SK-N-MC (cell line): ENCODE measurements at regions not wholly inside any gene's neighbourhood (a gene's known extent, or its start where the extent isn't known, plus 50 kb on each side); places are given as distances from the start of the nearest gene placed in this dataset.

Experiments used
- EZH2 ChIP-seq: fragments of 200-600 bp; sonication (generic); IDR thresholded peaks from one replicate; pipeline ENCODE4 v1.6.1; 2017; ENCODE audit warnings: antibody characterized with exemption
- POLR2AphosphoS5 ChIP-seq: IDR thresholded peaks from 2 replicates; pipeline ENCODE4 v1.6.1; 2012; ENCODE audit warnings: mild to moderate bottlenecking, low read depth, low read length, borderline replicate concordance

DNA sequence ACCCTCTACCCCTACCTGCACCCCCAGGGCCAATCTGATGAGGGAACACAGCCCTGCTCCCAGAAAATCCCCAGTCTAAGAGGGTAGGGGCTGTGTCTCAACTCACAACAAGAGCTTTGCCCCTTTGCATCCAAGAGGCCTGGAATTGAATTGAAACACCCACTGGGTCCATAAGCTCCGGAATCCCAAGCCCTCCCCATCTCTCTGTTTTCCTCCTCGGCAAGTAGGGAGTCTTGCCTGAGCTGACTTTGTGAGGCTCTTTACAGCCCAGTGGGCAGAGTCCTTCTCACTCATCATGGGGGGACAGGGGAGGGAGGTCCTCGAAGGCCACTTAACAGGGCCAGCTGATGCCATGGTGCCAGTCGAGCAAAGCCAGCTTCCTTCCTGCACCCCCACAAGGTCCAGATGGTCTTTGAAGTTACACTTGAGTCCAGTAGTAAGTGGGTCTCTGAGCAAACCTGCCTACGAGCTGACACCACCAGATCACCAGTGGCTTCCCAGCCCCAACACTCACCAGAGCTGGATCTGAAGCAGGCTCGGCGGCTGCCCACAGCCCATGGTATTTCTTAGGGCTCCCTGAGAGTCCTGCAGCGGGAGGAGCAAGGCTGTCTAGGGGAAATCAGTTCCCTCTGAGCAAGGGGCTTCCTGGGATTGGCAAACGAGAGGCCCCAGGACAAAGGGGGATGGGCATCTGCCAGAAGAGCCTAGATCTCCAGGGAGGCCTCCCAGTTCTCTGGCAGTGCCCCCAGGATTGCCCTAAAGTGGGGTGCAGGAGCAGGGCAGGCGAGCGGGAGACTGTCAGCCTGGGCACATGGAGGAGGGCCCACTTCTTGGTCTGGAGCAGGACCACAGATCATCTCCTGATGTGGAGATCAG lies 144.5 kb downstream of the VEGFA start:
- TF ChIP-seq POLR2AphosphoS5: no peak
- TF ChIP-seq EZH2: no peak
